MM.1S (cell line): ENCODE measurements at regions not wholly inside any gene's neighbourhood (a gene's known extent, or its start where the extent isn't known, plus 50 kb on each side); places are given as distances from the start of the nearest gene placed in this dataset.

ENCODE experiments used
- EZH2 ChIP-seq: fragments of 300-600 bp; sonication (generic); optimal IDR thresholded peaks from 2 replicates; pipeline ENCODE3; 2017; ENCODE audit warnings: low read depth, mild to moderate bottlenecking, antibody characterized with exemption, low read length, mixed read lengths
- EZH2phosphoT487 ChIP-seq: fragments of 300-600 bp; sonication (generic); IDR thresholded peaks from 2 replicates; pipeline ENCODE4 v1.6.1; 2018; ENCODE audit warnings: antibody characterized with exemption, low read length
- TF ChIP-seq, protein P1 (sequence below): fragments of 300-600 bp; sonication (generic); IDR thresholded peaks from 2 replicates; pipeline ENCODE4 v1.5.1; 2016; ENCODE audit warnings: antibody characterized with exemption, low read length, mixed read lengths

DNA sequence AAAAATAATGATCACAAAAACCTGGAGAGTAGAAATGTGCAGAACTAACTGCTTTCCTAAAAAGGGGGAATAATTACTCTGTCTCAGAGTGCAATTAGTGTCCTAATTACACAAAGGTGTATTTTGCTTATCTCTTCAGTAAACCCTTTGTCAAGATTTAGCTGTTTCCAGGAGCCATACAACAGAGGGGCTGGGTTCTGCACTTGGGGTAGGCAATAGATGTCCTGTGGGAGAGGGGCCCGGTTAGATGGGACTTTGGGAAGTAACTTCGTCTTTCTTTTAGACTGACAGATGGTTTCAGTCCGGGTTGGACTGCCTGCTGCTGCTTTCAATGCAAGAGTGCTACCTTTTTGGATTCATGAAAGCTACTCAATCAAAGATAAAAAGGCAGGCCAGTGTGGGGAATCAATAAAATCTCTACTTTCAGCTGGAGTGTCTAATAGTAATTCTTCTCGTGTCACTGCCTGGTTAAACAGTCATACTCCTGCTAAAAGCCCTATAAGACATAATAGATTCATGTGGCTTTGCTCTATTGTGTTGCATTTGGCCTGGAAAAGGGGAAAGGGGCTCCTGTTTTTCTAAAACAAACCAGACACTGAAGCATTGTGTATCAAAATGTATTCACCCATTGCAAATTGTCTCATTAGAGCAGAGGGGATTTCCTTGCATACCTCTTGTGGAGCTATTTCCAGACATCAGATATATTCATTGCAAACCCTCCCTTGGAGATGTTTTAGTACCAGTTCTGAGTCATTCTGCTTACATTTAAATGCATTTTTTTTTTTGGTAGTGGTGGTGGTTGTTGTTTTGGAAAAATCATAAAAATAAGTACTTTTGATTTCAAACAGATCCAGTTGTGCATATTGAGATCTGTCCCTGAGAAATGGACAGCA lies 83.3 kb upstream of the PCDH8 start:
- TF ChIP-seq, protein P1, sequence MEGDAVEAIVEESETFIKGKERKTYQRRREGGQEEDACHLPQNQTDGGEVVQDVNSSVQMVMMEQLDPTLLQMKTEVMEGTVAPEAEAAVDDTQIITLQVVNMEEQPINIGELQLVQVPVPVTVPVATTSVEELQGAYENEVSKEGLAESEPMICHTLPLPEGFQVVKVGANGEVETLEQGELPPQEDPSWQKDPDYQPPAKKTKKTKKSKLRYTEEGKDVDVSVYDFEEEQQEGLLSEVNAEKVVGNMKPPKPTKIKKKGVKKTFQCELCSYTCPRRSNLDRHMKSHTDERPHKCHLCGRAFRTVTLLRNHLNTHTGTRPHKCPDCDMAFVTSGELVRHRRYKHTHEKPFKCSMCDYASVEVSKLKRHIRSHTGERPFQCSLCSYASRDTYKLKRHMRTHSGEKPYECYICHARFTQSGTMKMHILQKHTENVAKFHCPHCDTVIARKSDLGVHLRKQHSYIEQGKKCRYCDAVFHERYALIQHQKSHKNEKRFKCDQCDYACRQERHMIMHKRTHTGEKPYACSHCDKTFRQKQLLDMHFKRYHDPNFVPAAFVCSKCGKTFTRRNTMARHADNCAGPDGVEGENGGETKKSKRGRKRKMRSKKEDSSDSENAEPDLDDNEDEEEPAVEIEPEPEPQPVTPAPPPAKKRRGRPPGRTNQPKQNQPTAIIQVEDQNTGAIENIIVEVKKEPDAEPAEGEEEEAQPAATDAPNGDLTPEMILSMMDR = no peak
- TF ChIP-seq EZH2 (no peak), EZH2phosphoT487 (no peak)
